Right renal cortex interstitium (tissue), 3 donors: ENCODE measurements at regions not wholly inside any gene's neighbourhood (a gene's known extent, or its start where the extent isn't known, plus 50 kb on each side); places are given as distances from the start of the nearest gene placed in this dataset.

Source experiments
- DNase-seq, 3 donors: peaks; one replicate each; pipeline ENCODE4 v3.0.0-alpha.2; 2013; ENCODE audit warnings: low read depth in 3 of 3, low spot score in 2 of 3

GRCh38 chr5:166346726-166347374, 1944.6 kb upstream of the WWC1 start:
- peak in 2 of 3 donors; percentile 56 to 70 for DNase-seq

GRCh38 chr5:166349046-166349445, 1942.4 kb upstream of the WWC1 start:
- DNase-seq = no peak

GRCh38 chr5:166353580-166353979, 1937.9 kb upstream of the WWC1 start:
- no peak for DNase-seq

- no peak for DNase-seq
Measured at GRCh38 chr5:166354332-166354731, 1937.1 kb upstream of the WWC1 start.

- no peak for DNase-seq
Measured at GRCh38 chr5:166356096-166356495, 1935.3 kb upstream of the WWC1 start.

GRCh38 chr5:166358127-166358830, 1933.2 kb upstream of the WWC1 start:
- no peak for DNase-seq

GRCh38 chr5:166363087-166363760, 1928.2 kb upstream of the WWC1 start:
- DNase-seq = no peak

- no peak for DNase-seq
Measured at GRCh38 chr5:166365164-166365563, 1926.3 kb upstream of the WWC1 start.

GRCh38 chr5:166367391-166367790, 1924.1 kb upstream of the WWC1 start:
- DNase-seq = no peak

- no peak for DNase-seq
Measured at GRCh38 chr5:166369346-166369745, 1922.1 kb upstream of the WWC1 start.

GRCh38 chr5:166369807-166370206, 1921.6 kb upstream of the WWC1 start:
- no peak for DNase-seq

GRCh38 chr5:166370928-166371690, 1920.3 kb upstream of the WWC1 start:
- no peak for DNase-seq

- DNase-seq = no peak
Measured at GRCh38 chr5:166373817-166374216, 1917.6 kb upstream of the WWC1 start.

- DNase-seq = no peak
Measured at GRCh38 chr5:166377756-166378155, 1913.7 kb upstream of the WWC1 start.

GRCh38 chr5:166379517-166379916, 1911.9 kb upstream of the WWC1 start:
- DNase-seq = no peak

- no peak for DNase-seq
Measured at GRCh38 chr5:166382031-166382430, 1909.4 kb upstream of the WWC1 start.

- DNase-seq = no peak
Measured at GRCh38 chr5:166398131-166398530, 1893.3 kb upstream of the WWC1 start.

GRCh38 chr5:166399781-166400180, 1891.7 kb upstream of the WWC1 start:
- no peak for DNase-seq

GRCh38 chr5:166401391-166401790, 1890.1 kb upstream of the WWC1 start:
- DNase-seq = no peak

GRCh38 chr5:166412191-166412590, 1879.3 kb upstream of the WWC1 start:
- no peak for DNase-seq

GRCh38 chr5:166427211-166427610, 1864.2 kb upstream of the WWC1 start:
- no peak for DNase-seq
